WI38 (cell line): ENCODE measurements at regions not wholly inside any gene's neighbourhood (a gene's known extent, or its start where the extent isn't known, plus 50 kb on each side); places are given as distances from the start of the nearest gene placed in this dataset.

Source experiments
- H3K4me3 ChIP-seq: 2 replicates; pipeline ENCODE4 v1.5.1; 2011; ENCODE audit warnings: low read depth, mild to moderate bottlenecking, control low read depth, low read length
- CTCF ChIP-seq: IDR thresholded peaks from 2 replicates; pipeline ENCODE4 v1.5.1; 2012; ENCODE audit warnings: low read depth, mild to moderate bottlenecking, control low read depth, low read length

GRCh38 chr5:56463944-56464571 lies 230.9 kb upstream of the ANKRD55 start:
- H3K4me3 ChIP-seq, result no peak overlapping the region
- no peak for TF ChIP-seq CTCF

GRCh38 chr5:56461584-56461983 lies 228.5 kb upstream of the ANKRD55 start:
- no peak overlapping the region for H3K4me3 ChIP-seq

GRCh38 chr5:56460681-56461191 lies 227.6 kb upstream of the ANKRD55 start:
- H3K4me3 ChIP-seq, result no peak overlapping the region
- no peak for TF ChIP-seq CTCF

More at GRCh38 chr5:56461584-56461983, 228.5 kb upstream of the ANKRD55 start:
- no peak for TF ChIP-seq CTCF

GRCh38 chr5:56460195-56460546 lies 227.0 kb upstream of the ANKRD55 start:
- TF ChIP-seq CTCF, result no peak
- no peak overlapping the region for H3K4me3 ChIP-seq

GRCh38 chr5:56459394-56460194 lies 226.5 kb upstream of the ANKRD55 start:
- no peak for TF ChIP-seq CTCF
- no peak overlapping the region for H3K4me3 ChIP-seq

GRCh38 chr5:56457887-56458812 lies 225.0 kb upstream of the ANKRD55 start:
- TF ChIP-seq CTCF, result no peak
- H3K4me3 ChIP-seq, result no peak overlapping the region
